Gastrocnemius medialis (tissue), 4 donors: ENCODE measurements at regions not wholly inside any gene's neighbourhood (a gene's known extent, or its start where the extent isn't known, plus 50 kb on each side); places are given as distances from the start of the nearest gene placed in this dataset.

Experiments used
- ATAC-seq, 2 donors: fragments of 150-250 bp; one replicate each; pipeline ENCODE4 v1.9.1; 2016
- DNase-seq, 2 donors: peaks; one replicate each; pipeline ENCODE4 v3.0.0-alpha.2; 2019
- H3K27ac ChIP-seq, 4 donors: fragments of 200-600 bp; sonication (generic); 1 replicate in 1 of 4; 2 replicates in 3 of 4; pipeline ENCODE4 v1.5.1; 2016 to 2018; ENCODE audit warnings: mild to moderate bottlenecking in 2 of 4, moderate library complexity in 1 of 4
- H3K27me3 ChIP-seq, 3 donors: fragments of 200-600 bp; sonication (generic) in 2 of 3; 1 replicate in 1 of 3; 2 replicates in 2 of 3; pipeline versions ENCODE4 v1.5.1 to v1.6.0; 2016 to 2019; ENCODE audit warnings: mild to moderate bottlenecking in 1 of 3, moderate library complexity in 1 of 3
- H3K36me3 ChIP-seq, 2 donors: fragments of 200-600 bp; sonication (generic) in 1 of 2; one replicate each; pipeline ENCODE4 v1.5.1; 2017 to 2018
- H3K4me1 ChIP-seq, 2 donors: fragments of 200-600 bp; sonication (generic) in 1 of 2; one replicate each; pipeline ENCODE4 v1.5.1; 2016 to 2017; ENCODE audit warnings: mild to moderate bottlenecking in 2 of 2
- H3K4me3 ChIP-seq, 4 donors: fragments of 200-600 bp; sonication (generic) in 3 of 4; 1 replicate in 1 of 4; 2 replicates in 3 of 4; pipeline ENCODE4 v1.5.1; 2016 to 2019; ENCODE audit warnings: mild to moderate bottlenecking in 2 of 4
- H3K9me3 ChIP-seq, 3 donors: fragments of 200-600 bp; sonication (generic) in 2 of 3; 1 replicate in 1 of 3; 2 replicates in 2 of 3; pipeline ENCODE4 v1.5.1; 2016 to 2019
- CTCF ChIP-seq, 5 experiments: fragments of 450-650 bp in 3 of 5; fragments of 200-600 bp in 2 of 5; sonication (generic) in 2 of 5; IDR thresholded peaks in 4 of 5; conservative IDR thresholded peaks in 1 of 5; 1 replicate in 4 of 5; 2 replicates in 1 of 5; pipeline ENCODE4 v1.5.1; 2016 to 2019; ENCODE audit warnings: antibody characterized with exemption in 5 of 5, mild to moderate bottlenecking in 3 of 5, moderate library complexity in 3 of 5
- POLR2A ChIP-seq, 2 donors: fragments of 450-650 bp; IDR thresholded peaks; one replicate each; pipeline ENCODE4 v1.6.1; 2017; ENCODE audit warnings: antibody characterized with exemption in 2 of 2, mild to moderate bottlenecking in 2 of 2, moderate library complexity in 2 of 2
- in situ Hi-C, 4 donors: fragments of 200-750 bp; cut with MboI; loops; one replicate each; pipeline versions ENCODE4 v1.15.0 to v1.8.0; 2017; ENCODE audit warnings: low sequenced_read_pairs in 4 of 4
- intact Hi-C: fragments of 100-400 bp; cut with DNase I; formaldehyde crosslinking; loops from one replicate; pipeline ENCODE4 v1.15.1; 2023; ENCODE audit warnings: low total_unique reads

GRCh38 chr15:38028869-38029268, 94.4 kb downstream of the TMCO5A start:
- ATAC-seq (no peak), DNase-seq (no peak)
- in situ Hi-C loops, result no loop called here
- no peak overlapping the region for H3K4me3 ChIP-seq
- no peaks in the 10 kb centered on the region for H3K36me3 ChIP-seq
- no peak for TF ChIP-seq CTCF (IDR thresholded peaks at IDR 0.05 in 4 of 5, conservative IDR thresholded peaks at IDR 0.05 in 1 of 5)
- TF ChIP-seq POLR2A (IDR thresholded peaks at IDR 0.05), result no peak
- no peaks in the 10 kb centered on the region for H3K4me1 ChIP-seq
- H3K9me3 ChIP-seq, result no peaks in the 10 kb centered on the region
- H3K27ac ChIP-seq, result no peak overlapping the region
- H3K27me3 ChIP-seq, result no peaks in the 10 kb centered on the region
- intact Hi-C loops, result no loop called here

GRCh38 chr15:38029736-38030135, 95.3 kb downstream of the TMCO5A start:
- no peak for ATAC-seq
- in situ Hi-C loops (no loop called here), intact Hi-C loops (no loop called here)
- H3K4me3 ChIP-seq, result no peak overlapping the region
- no peaks in the 10 kb centered on the region for H3K27me3 ChIP-seq
- H3K36me3 ChIP-seq, result no peaks in the 10 kb centered on the region
- no peak for TF ChIP-seq POLR2A (IDR thresholded peaks at IDR 0.05)
- TF ChIP-seq CTCF (IDR thresholded peaks at IDR 0.05 in 4 of 5, conservative IDR thresholded peaks at IDR 0.05 in 1 of 5), result no peak
- no peak overlapping the region for H3K27ac ChIP-seq
- no peak for DNase-seq
- no peaks in the 10 kb centered on the region for H3K9me3 ChIP-seq
- no peaks in the 10 kb centered on the region for H3K4me1 ChIP-seq

- intact Hi-C loops, result no loop called here
- no peak overlapping the region for H3K4me3 ChIP-seq
- no peaks in the 10 kb centered on the region for H3K9me3 ChIP-seq
- TF ChIP-seq POLR2A (IDR thresholded peaks at IDR 0.05) (no peak), CTCF (IDR thresholded peaks at IDR 0.05 in 4 of 5, conservative IDR thresholded peaks at IDR 0.05 in 1 of 5) (no peak)
- no peak for ATAC-seq
- no peak overlapping the region for H3K27ac ChIP-seq
- no peak for DNase-seq
- in situ Hi-C loops, result no loop called here
- H3K36me3 ChIP-seq, result no peaks in the 10 kb centered on the region
- no peaks in the 10 kb centered on the region for H3K27me3 ChIP-seq
- H3K4me1 ChIP-seq, result no peaks in the 10 kb centered on the region
Observed at GRCh38 chr15:38030609-38031008, 96.2 kb downstream of the TMCO5A start.

- H3K4me1 ChIP-seq, result no peaks in the 10 kb centered on the region
- H3K36me3 ChIP-seq, result no peaks in the 10 kb centered on the region
- in situ Hi-C loops (no loop called here), intact Hi-C loops (no loop called here)
- DNase-seq (no peak), ATAC-seq (no peak)
- H3K27me3 ChIP-seq, result no peaks in the 10 kb centered on the region
- TF ChIP-seq POLR2A (IDR thresholded peaks at IDR 0.05) (no peak), CTCF (IDR thresholded peaks at IDR 0.05 in 4 of 5, conservative IDR thresholded peaks at IDR 0.05 in 1 of 5) (no peak)
- H3K4me3 ChIP-seq, result no peak overlapping the region
- no peak overlapping the region for H3K27ac ChIP-seq
- no peaks in the 10 kb centered on the region for H3K9me3 ChIP-seq
Observed at GRCh38 chr15:38035701-38036100, 101.3 kb downstream of the TMCO5A start.

- no peaks in the 10 kb centered on the region for H3K9me3 ChIP-seq
- no peaks in the 10 kb centered on the region for H3K36me3 ChIP-seq
- H3K4me3 ChIP-seq, result no peak overlapping the region
- DNase-seq, result no peak
- H3K27ac ChIP-seq, result no peak overlapping the region
- no peaks in the 10 kb centered on the region for H3K4me1 ChIP-seq
- intact Hi-C loops (no loop called here), in situ Hi-C loops (no loop called here)
- no peak for ATAC-seq
- no peaks in the 10 kb centered on the region for H3K27me3 ChIP-seq
- TF ChIP-seq CTCF (IDR thresholded peaks at IDR 0.05 in 4 of 5, conservative IDR thresholded peaks at IDR 0.05 in 1 of 5), result no peak
- no peak for TF ChIP-seq POLR2A (IDR thresholded peaks at IDR 0.05)
Observed at GRCh38 chr15:38036790-38037338, 102.4 kb downstream of the TMCO5A start.
